Lung (tissue), 11 donors: ENCODE measurements at regions not wholly inside any gene's neighbourhood (a gene's known extent, or its start where the extent isn't known, plus 50 kb on each side); places are given as distances from the start of the nearest gene placed in this dataset.

Experiments used
- ATAC-seq: fragments of 200-7000 bp; cut with Tn5 transposase; one replicate; pipeline ENCODE4 v1.9.1; 2020; ENCODE audit warnings: moderate number of reproducible peaks; ENCODE audit not compliant: insufficient read depth, low FRiP score
- DNase-seq, 3 donors: peaks; one replicate each; pipeline ENCODE4 v3.0.0-alpha.2; 2013 to 2017
- H3K27ac ChIP-seq, 2 donors: one replicate each; pipeline ENCODE4 v1.5.1; 2013; ENCODE audit warnings: mild to moderate bottlenecking in 2 of 2, moderate library complexity in 2 of 2, control low read depth in 1 of 2, inconsistent platforms in 1 of 2, low read depth in 1 of 2, low read length in 1 of 2
- H3K27me3 ChIP-seq, 3 donors: one replicate each; pipeline ENCODE4 v1.5.1; 2013; ENCODE audit warnings: low read length in 2 of 3; ENCODE audit not compliant: control insufficient read depth in 3 of 3, insufficient read depth in 3 of 3
- H3K36me3 ChIP-seq, 4 donors: one replicate each; pipeline ENCODE4 v1.5.1; 2013; ENCODE audit warnings: low read length in 4 of 4, mild to moderate bottlenecking in 1 of 4, moderate library complexity in 1 of 4; ENCODE audit not compliant: control insufficient read depth in 4 of 4, insufficient read depth in 4 of 4
- H3K4me1 ChIP-seq, 5 donors: one replicate each; pipeline ENCODE4 v1.5.1; 2013; ENCODE audit warnings: low read length in 5 of 5, mild to moderate bottlenecking in 2 of 5, moderate library complexity in 1 of 5; ENCODE audit not compliant: control insufficient read depth in 5 of 5, insufficient read depth in 5 of 5
- H3K4me3 ChIP-seq: one replicate; pipeline ENCODE4 v1.5.1; 2013; ENCODE audit warnings: mild to moderate bottlenecking, control low read depth, moderate library complexity
- H3K9ac ChIP-seq, 2 donors: one replicate each; pipeline ENCODE4 v1.5.1; 2013; ENCODE audit warnings: low read length in 2 of 2, control low read depth in 1 of 2; ENCODE audit not compliant: insufficient read depth in 1 of 2
- H3K9me3 ChIP-seq, 4 donors: one replicate each; pipeline ENCODE4 v1.5.1; 2013; ENCODE audit warnings: low read length in 3 of 4, mild to moderate bottlenecking in 1 of 4, moderate library complexity in 1 of 4; ENCODE audit not compliant: control insufficient read depth in 4 of 4, insufficient read depth in 3 of 4
- CTCF ChIP-seq: IDR thresholded peaks from 2 replicates; pipeline ENCODE4 v1.5.1; 2012; ENCODE audit warnings: mild to moderate bottlenecking; ENCODE audit errors: control extremely low read depth, extremely low read depth
- WGBS, 2 donors: extraction: QIAGEN DNeasy Blood & Tissue Kit; methylation state at CpG; one replicate each; pipeline ENCODE4 v1.1.7; 2013; 5-methylcytosine and 5-hydroxymethylcytosine counted together
- donor health status: control.
- donor health status: control.
- donor health status: Bipolar disorder and iron deficiency.
- donor health status: healthy.
- donor health status: DM: yes; HTN: yes; CAD: no.

- H3K4me3 ChIP-seq: no peak overlapping the region
- DNase-seq (peak in 1 of 3 donors; percentile 30), ATAC-seq (no peak)
- no peaks in the 10 kb centered on the region for H3K36me3 ChIP-seq
- peak overlapping the region in 1 of 2 donors; percentile 52 for H3K27ac ChIP-seq
- WGBS, 2 donors: 12 to 18% methylated on average over 2 of the region's 2 CpGs
- no peaks in the 10 kb centered on the region for H3K9me3 ChIP-seq
- TF ChIP-seq CTCF: no peak
- H3K4me1 ChIP-seq: peaks cover 0 to 9% (median 0%) of the 10 kb centered on the region in 5 donors
- no peaks in the 10 kb centered on the region for H3K27me3 ChIP-seq
- H3K9ac ChIP-seq: no peak overlapping the region
Measured at GRCh38 chr5:33364406-33364805, 76.4 kb upstream of the TARS1 start.

GRCh38 chr5:33367416-33367815, 73.3 kb upstream of the TARS1 start:
- Histone ChIP-seq H3K4me1 (peaks cover 0 to 9% (median 0%) of the 10 kb centered on the region in 5 donors), H3K9me3 (no peaks in the 10 kb centered on the region), H3K27me3 (no peaks in the 10 kb centered on the region), H3K9ac (no peak overlapping the region), H3K4me3 (no peak overlapping the region), H3K27ac (no peak overlapping the region), H3K36me3 (no peaks in the 10 kb centered on the region)
- DNase-seq (no peak), ATAC-seq (no peak)
- no peak for TF ChIP-seq CTCF
- 42 to 59% methylated on average over 3 of the region's 3 CpGs for whole genome bisulfite sequencing, 2 donors

- DNase-seq (no peak), ATAC-seq (no peak)
- Histone ChIP-seq H3K27ac (no peak overlapping the region), H3K36me3 (no peaks in the 10 kb centered on the region), H3K9me3 (no peaks in the 10 kb centered on the region), H3K4me1 (peaks cover 0 to 2% (median 0%) of the 10 kb centered on the region in 5 donors), H3K27me3 (no peaks in the 10 kb centered on the region), H3K9ac (no peak overlapping the region), H3K4me3 (no peak overlapping the region)
- WGBS, 2 donors: 47 to 48% methylated on average over 5 of the region's 5 CpGs
- no peak for TF ChIP-seq CTCF
Measured at GRCh38 chr5:33369485-33370465, 71.0 kb upstream of the TARS1 start.
